HG03342 (cell line): ENCODE measurements at regions not wholly inside any gene's neighbourhood (a gene's known extent, or its start where the extent isn't known, plus 50 kb on each side); places are given as distances from the start of the nearest gene placed in this dataset.
A peak's percentile ranks its signal among the peaks of the same experiment; 100 is the strongest.

Experiments
- ATAC-seq: cut with Tn5 transposase; IDR thresholded peaks from one replicate; pipeline ENCODE4 v1.9.1; 2021; ENCODE audit warnings: mild to moderate bottlenecking, moderate library complexity; ENCODE audit not compliant: unreplicated experiment

GRCh38 chr2:111701798-111702118 is 182.2 kb downstream of the ANAPC1 start:
- no peak for ATAC-seq

DNA sequence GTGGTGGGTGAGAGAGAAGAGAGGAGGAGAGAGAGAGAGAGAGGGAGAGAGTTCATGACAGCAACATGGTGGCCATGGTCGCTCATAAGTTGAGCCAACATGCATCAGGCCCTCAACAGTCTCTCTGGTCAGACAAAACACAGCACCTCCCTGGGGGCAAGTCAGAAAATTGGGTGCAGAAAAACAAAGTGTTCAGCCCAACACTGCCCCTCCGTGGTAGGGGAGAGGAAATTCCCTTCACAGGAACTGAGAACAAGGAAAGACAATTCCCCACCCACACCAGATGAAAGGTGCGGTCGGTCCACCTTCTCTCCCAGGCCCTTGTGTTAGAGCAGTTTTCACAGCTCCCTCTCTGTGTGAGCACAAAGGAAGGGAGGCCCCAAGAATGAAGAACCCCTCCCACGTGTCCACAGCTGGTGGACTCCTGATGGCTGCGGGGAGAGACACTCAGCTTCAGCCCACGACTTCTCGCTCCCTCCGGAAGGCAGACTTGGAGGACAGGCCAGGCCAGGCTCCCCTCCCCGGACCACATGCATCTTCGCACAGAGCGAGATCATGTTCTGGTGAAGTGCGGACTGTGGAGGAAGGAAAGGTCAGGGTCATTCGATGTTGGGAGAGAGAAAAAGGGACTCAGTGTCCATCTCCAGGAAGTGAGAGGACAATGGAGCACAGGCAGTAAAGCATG is 181.7 kb downstream of the ANAPC1 start:
- no peak for ATAC-seq

DNA sequence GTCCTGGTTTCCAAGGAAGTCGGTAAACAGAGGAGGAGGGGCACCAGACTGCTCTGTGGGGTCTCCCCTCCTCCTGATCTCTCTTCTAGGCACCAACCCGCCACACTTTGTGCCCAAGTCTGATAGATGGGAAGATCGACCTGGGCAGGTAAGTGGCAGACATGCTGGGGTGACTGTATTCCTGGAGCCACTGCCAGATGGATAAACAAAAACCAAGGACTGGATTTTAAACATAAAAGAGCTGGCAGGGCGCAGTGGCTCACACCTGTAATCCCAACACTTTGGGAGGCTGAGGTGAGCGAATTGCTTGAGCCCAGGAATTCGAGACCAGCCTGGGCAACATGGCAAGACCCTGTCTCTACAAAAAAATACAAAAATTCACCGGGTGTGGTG is 181.2 kb downstream of the ANAPC1 start:
- ATAC-seq: no peak

DNA sequence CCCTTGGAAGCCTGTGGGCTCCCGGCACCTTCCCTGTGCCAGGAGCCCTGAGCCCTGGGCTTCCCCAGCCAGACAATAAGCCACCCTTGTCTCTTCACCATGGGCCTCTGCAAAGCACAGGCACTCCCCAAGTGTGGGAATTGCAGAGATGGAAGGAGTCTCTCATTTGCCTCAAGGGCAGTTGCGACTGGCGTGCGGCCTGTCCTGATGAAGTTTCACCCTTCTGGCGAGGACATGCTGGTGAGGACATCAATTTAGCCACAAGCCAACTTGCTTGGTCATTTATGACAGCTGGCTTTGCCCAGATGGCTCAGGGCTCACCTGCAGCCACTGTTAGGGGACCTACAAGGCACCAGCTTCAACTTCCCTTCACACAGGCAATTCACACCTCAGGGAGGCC is 180.2 kb downstream of the ANAPC1 start:
- ATAC-seq: no peak

DNA sequence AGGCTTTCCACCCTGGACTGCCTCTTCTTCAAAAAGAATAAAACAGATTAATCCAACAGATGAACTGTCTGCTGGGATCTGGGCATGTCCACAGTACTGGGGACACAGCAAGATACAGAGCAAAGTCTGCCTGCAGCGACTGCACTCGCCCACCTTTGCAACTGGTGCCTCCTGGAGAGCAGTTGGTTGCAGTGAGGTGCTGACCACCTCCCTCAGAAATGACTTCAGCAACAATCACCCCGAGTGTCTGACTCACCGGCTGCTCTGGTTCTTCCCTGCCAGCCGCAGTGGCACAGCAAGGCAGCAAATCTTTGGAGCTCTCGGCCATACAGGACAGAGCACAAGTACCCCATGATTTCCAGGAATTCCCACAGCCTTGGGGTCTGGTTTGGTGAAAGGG is 179.7 kb downstream of the ANAPC1 start:
- ATAC-seq: no peak

DNA sequence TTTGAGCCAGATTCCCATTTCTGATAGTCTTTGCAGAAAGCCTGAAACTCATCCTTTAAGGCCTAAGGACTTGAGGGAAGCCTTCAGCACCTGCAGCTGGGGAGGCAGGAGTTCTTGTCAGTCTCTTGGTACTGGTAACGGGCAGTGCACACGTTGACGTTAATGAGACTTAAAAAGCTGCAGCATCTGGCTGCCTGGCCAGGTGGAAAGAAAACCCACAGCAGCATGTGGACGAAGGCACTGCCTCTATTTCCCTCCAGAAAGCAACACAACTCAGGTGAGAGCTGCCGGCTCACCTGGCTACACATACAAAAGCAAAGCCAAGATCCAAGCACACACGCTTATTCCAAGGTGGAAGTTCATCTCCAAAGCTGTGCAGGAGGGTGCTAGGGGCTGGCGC is 178.8 kb downstream of the ANAPC1 start:
- peak; percentile 25 for ATAC-seq

DNA sequence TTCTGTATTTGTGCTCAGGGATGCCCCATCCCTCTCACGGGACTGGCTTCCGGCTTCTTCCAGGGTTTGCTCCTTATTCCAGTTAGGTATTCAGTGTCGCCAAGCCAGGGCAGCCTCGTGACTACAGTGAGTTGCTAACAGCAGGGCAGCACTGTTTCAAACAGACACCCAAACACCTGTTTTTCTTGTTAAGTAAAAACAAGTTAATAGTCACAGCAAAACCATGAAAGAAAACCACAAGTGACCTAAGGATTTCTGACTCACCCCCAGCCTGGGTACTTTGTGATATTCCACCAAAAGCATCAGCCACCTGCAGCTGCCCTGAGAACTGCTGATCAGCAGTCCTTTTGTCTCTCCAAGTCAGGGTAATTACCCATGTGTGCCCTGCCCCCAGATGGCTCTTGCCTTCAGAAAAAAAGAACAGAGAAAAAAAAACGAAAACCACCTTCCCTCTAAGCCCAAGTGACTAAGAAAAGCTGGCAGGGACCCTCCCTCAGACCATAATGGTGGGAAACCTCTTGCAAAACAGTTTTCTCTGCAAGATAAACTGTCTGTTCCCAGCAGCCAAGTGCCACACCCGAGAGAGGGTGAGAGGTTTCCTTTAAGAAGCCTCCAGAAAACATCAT is 178.2 kb downstream of the ANAPC1 start:
- ATAC-seq: peak; percentile 80

- no peak for ATAC-seq
These were observed 177.5 kb downstream of the ANAPC1 start for GRCh38 chr2:111706481-111707001.

GRCh38 chr2:111707700-111708099 is 176.3 kb downstream of the ANAPC1 start:
- ATAC-seq: no peak

- ATAC-seq: no peak
These were observed 175.4 kb downstream of the ANAPC1 start for GRCh38 chr2:111708476-111709180.

- ATAC-seq: no peak
These were observed 174.7 kb downstream of the ANAPC1 start for GRCh38 chr2:111709321-111709720.

- no peak for ATAC-seq
These were observed 173.9 kb downstream of the ANAPC1 start for GRCh38 chr2:111710085-111710484.

GRCh38 chr2:111710613-111711012 is 173.4 kb downstream of the ANAPC1 start:
- no peak for ATAC-seq

DNA sequence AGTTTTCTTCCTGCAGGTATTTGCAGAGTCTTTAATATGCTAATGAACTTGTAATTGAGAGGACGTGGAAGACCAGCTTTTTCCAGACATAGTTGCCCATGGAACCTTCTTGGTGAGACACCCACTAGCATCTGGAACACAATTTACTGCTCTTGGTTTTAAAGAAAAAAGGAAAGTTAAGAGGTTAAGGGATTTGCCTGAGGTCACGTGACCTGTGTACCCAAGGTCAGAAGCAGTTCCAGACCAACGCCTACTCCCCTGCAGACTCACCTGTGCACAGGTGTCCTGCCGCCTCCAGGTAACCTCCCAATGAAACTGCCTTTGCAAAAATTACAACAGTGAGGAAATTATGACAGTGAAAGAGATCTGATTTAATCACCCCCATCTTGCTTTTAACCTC is 172.7 kb downstream of the ANAPC1 start:
- no peak for ATAC-seq

GRCh38 chr2:111712361-111712760 is 171.6 kb downstream of the ANAPC1 start:
- no peak for ATAC-seq

GRCh38 chr2:111712940-111713515 is 171.0 kb downstream of the ANAPC1 start:
- no peak for ATAC-seq

GRCh38 chr2:111715987-111716904 is 167.7 kb downstream of the ANAPC1 start:
- ATAC-seq: no peak

DNA sequence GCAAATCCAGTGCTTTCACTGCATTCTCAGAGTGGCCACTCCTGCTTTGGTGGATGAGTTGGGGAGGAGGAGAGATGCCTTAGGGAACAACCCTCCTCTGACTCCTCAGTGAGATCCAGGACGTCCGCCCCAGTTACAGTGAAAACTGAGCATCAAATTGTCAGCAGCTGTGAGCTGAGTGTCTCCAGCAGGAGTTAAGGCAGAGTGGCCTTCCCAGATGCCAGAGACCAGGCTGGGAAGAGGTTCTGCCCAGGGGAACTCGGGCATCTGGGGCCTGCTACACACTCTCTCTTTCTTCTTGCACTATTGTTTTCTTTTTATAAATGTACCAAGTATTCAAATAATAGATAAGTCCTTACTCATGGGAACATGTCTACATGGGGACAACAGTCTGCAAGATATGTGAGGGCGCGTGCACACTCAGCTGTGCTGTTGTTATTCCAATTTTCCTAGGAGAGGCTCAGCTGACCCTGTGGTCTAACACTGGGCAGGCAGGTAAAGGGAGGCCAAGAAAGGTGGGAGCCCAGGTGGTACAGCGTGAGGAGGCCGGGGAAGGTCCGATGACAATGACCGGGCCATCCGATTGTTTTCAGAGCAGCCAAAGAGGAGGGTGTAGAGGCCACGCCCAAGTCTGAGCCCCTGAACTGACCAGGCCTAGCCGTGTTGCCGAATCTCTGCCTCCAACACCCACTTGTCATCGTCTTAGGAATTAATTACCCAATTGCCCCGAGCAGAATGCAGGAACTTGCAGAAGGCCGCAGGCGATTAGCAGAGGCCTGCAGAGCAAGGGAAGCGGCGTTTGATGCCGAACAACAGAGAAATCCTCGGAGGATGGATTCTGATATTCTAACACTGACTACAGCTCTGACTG is 166.9 kb downstream of the ANAPC1 start:
- ATAC-seq: no peak
